EL (cell line): ENCODE measurements at regions not wholly inside any gene's neighbourhood (a gene's known extent, or its start where the extent isn't known, plus 50 kb on each side); places are given as distances from the start of the nearest gene placed in this dataset.
"Not testable (repeated sequence)": the region's sequence is repeated elsewhere in the genome, so short reads cannot be mapped to it uniquely, and the experiment has no call there.

ENCODE experiments used
- DNase-seq: peaks from one replicate; pipeline ENCODE4 v3.0.0-alpha.2; 2016

- DNase-seq = no peak
These were observed 679.3 kb downstream of the NR4A2 start for GRCh38 chr2:155653176-155653575.

DNA sequence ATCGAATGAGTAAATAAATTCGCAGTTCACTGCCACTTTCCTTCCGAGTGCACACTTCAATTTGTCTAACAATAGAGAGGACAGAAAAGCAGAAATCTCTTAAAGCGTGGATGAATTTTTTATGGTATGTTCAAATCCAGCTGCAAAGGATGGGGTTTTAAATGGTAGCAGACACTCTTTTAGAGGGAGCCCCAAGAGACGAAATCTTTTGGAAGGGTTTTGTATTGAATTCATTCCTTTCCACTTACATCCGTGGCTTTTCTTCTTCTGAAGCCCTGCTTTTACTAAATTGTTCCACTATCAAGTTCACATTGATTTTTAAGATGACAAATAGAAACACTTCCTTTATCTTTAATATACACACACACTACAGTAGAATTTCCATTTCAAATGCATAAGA is 680.7 kb downstream of the NR4A2 start:
- no peak for DNase-seq

- DNase-seq = no peak
These were observed 686.7 kb downstream of the NR4A2 start for GRCh38 chr2:155645791-155646190.

DNA sequence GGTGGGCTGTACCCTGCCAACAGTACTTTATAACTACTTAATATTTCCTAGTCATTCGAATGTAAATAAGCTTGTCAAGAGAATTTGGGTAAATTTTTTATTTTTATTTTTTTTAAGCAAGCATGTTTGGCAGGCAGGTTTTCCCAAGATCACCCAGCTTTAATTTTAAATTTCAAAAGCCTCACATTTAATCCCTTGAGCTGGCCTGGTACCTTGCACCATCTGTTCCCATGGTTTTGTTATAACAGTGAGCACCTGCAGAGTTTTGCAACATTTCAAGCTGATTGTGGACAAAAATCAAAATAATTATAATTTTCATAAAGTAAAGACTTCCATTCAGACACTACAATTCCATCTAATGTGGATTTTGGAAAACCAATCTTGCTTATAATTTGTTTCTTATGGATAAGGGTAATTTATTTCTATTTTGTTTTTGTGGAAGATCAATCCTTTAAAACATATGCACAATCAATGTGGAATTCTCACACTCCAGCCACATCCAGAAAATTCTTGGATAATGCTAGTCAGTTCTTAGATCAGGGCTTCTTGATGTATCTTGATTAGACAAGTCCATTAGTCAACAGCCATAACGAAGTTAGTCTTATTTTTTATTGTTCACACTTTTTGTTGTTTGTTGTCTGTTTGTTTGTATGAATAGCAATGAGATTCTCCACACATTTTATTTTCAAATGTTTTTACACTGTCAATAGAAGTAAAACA is 689.3 kb downstream of the NR4A2 start:
- no peak for DNase-seq

GRCh38 chr2:155633887-155634570 is 698.5 kb downstream of the NR4A2 start:
- no peak for DNase-seq

- DNase-seq = no peak
These were observed 699.3 kb downstream of the NR4A2 start for GRCh38 chr2:155633060-155633839.

DNA sequence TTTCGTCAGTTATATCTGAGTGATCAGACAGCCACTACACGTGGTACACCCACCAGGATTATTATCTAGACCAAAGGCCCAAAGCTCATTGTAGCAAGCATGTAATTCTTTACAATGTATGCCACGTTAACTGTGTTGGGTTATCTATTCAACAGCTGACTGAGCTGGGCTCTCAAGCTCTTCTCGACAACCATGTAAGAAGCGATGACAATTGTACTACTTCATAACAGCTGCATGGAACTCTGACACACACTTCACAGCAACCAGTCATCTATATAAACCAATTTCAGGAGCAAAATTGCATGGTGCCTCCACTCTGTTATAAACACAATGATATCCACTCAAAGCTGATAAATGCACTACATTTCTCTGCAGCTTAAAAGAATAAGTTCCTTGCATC is 701.8 kb downstream of the NR4A2 start:
- DNase-seq = no peak

- no peak for DNase-seq
These were observed 710.1 kb downstream of the NR4A2 start for GRCh38 chr2:155622443-155622842.

- no peak for DNase-seq
These were observed 731.4 kb downstream of the NR4A2 start for GRCh38 chr2:155600914-155601760.

DNA sequence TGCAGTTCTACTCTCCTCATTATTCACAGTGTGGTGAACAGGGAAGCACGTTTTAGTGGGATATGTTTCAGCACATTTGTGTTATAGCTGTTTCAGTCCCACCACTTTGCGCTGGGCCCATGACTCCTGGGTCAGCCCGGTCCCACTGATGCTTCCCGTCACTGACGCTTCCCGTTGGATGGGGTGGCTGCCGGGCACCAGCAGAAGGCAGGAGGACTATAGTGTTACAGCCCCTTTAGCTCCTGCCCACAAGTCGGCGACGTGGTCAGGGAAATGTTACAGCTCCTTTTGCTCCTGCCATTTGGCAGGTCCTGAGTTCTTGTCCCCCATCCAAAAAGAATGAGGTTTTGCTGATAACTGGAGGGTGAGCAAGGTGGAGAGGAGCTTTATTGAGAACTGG is 732.2 kb downstream of the NR4A2 start:
- DNase-seq = no peak

GRCh38 chr2:155599834-155600233 is 732.7 kb downstream of the NR4A2 start:
- no peak for DNase-seq

DNA sequence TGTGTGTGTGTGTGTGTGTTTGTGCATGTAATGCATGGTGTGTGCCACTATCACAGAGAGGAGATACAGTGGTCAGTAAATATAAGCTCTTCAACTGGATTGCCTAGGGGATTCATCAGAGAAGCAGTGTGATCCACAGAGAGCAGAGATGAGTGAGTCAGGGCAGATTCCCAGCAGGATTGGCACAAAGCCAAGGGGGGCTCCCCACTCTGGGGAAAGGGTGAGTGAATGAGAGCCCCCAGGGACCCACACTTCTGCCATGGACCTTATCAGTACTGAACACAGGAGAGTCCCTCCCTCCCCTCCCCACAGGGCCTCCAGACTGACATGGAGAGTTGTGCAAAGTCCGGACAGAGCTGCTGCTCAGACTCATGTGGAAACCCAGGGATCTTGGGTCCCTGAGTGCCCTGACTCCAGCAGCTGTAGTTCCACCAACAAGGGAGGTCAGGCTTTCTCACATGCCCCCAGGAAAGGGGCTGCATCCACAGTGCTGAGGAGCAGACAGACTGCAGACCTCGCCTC is 748.8 kb downstream of the NR4A2 start:
- DNase-seq = no peak

DNA sequence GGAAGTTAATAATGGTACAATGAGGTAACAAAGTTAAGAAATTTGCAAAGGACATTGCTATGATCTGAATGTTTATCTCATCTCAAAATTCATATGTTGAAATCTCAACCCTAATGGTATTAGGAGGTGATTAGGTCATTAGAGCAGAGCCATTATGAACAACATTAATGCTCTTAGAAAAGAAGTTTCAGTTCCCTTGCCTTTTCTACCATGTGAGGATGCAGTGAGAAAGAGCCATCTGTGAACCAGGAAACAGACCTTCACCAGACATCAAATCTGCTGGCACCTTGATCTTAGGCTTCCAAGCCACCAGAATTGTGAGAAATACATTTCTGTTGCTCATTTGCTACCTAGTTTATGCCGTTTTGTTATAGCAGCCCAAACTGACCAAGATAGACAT is 757.6 kb downstream of the NR4A2 start:
- DNase-seq = no peak

- DNase-seq = no peak
These were observed 785.0 kb downstream of the NR4A2 start for GRCh38 chr2:155547571-155547970.

GRCh38 chr2:155546721-155547555 is 785.6 kb downstream of the NR4A2 start:
- no peak for DNase-seq

GRCh38 chr2:155539028-155539427 is 793.5 kb downstream of the NR4A2 start:
- not testable (repeated sequence) for DNase-seq

GRCh38 chr2:155528034-155528433 is 804.5 kb downstream of the NR4A2 start:
- no peak for DNase-seq

DNA sequence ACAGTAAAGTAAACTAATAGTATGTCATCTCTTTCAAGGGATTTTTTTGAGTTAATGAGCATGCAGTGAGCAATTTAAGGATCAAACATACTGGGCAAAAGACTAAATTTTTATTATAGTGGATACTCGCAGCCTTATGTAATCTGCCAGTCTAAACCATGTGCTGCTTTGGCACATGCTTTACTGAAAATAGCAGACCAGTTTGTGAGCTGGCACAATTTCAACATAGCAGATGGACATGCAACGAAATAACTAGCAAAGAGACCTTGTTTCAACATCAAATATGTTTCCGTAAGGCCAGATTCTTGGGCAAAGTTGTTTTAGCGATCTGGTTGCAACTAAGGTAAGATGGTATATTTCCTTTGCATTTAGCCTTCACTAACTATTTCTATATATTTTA is 807.3 kb downstream of the NR4A2 start:
- no peak for DNase-seq

- no peak for DNase-seq
These were observed 812.9 kb downstream of the NR4A2 start for GRCh38 chr2:155519529-155520130.

- DNase-seq = no peak
These were observed 814.4 kb downstream of the NR4A2 start for GRCh38 chr2:155518094-155518493.

GRCh38 chr2:155517362-155517761 is 815.2 kb downstream of the NR4A2 start:
- DNase-seq = no peak
